Thyroid gland (tissue), 4 donors: ENCODE measurements at regions not wholly inside any gene's neighbourhood (a gene's known extent, or its start where the extent isn't known, plus 50 kb on each side); places are given as distances from the start of the nearest gene placed in this dataset.

Experiments
- DNase-seq, 2 donors: peaks; one replicate each; pipeline ENCODE4 v3.0.0-alpha.2; 2019
- H3K27ac ChIP-seq, 3 donors: fragments of 200-600 bp; sonication (generic); 1 replicate in 2 of 3; 2 replicates in 1 of 3; pipeline ENCODE4 v1.5.1; 2016 to 2019; ENCODE audit warnings: mild to moderate bottlenecking in 1 of 3, moderate library complexity in 1 of 3
- H3K27me3 ChIP-seq: fragments of 200-600 bp; sonication (generic); one replicate; pipeline ENCODE4 v1.5.1; 2019
- H3K36me3 ChIP-seq, 2 donors: fragments of 200-600 bp; sonication (generic); one replicate each; pipeline ENCODE4 v1.5.1; 2016 to 2019
- H3K4me1 ChIP-seq, 2 donors: fragments of 200-600 bp; sonication (generic); one replicate each; pipeline ENCODE4 v1.5.1; 2017 to 2019
- H3K4me3 ChIP-seq, 3 donors: fragments of 200-600 bp; sonication (generic); replicated peaks in 1 of 3; 1 replicate in 2 of 3; 2 replicates in 1 of 3; pipeline ENCODE4 v1.5.1; 2016; ENCODE audit warnings: mild to moderate bottlenecking in 1 of 3
- H3K9me3 ChIP-seq: fragments of 200-600 bp; sonication (generic); one replicate; pipeline ENCODE4 v1.5.1; 2017
- CTCF ChIP-seq, 6 experiments: fragments of 200-600 bp in 3 of 6; fragments of 450-650 bp in 3 of 6; sonication (generic) in 3 of 6; IDR thresholded peaks; one replicate each; pipeline ENCODE4 v1.5.1; 2016 to 2019; ENCODE audit warnings: antibody characterized with exemption in 6 of 6, mild to moderate bottlenecking in 2 of 6, inconsistent platforms in 1 of 6, moderate library complexity in 1 of 6
- POLR2A ChIP-seq, 2 donors: fragments of 450-650 bp; IDR thresholded peaks; one replicate each; pipeline ENCODE4 v1.6.1; 2017; ENCODE audit warnings: antibody characterized with exemption in 2 of 2, mild to moderate bottlenecking in 2 of 2, moderate library complexity in 1 of 2
- WGBS, 2 donors: methylation state at CpG; one replicate each; pipeline ENCODE4 v1.1.5; 2017; 5-methylcytosine and 5-hydroxymethylcytosine counted together
- intact Hi-C: fragments of 100-400 bp; cut with DNase I; formaldehyde crosslinking; loops from one replicate; pipeline ENCODE4 v1.15.1; 2023

- no peaks in the 10 kb centered on the region for H3K9me3 ChIP-seq
- H3K4me3 ChIP-seq: no peak overlapping the region
- no peaks in the 10 kb centered on the region for H3K4me1 ChIP-seq
- no peaks in the 10 kb centered on the region for H3K36me3 ChIP-seq
- no peaks in the 10 kb centered on the region for H3K27me3 ChIP-seq
- intact Hi-C loops: no loop called here
- WGBS, 2 donors: 76 to 83% methylated on average over 2 of the region's 2 CpGs
- no peak for TF ChIP-seq CTCF (IDR thresholded peaks at IDR 0.05)
- no peak for TF ChIP-seq POLR2A (IDR thresholded peaks at IDR 0.05)
- H3K27ac ChIP-seq: no peak overlapping the region
- DNase-seq: no peak
Observed at GRCh38 chr20:10754824-10755223, 81.0 kb upstream of the JAG1 start.

GRCh38 chr20:10758446-10758845 is 84.6 kb upstream of the JAG1 start:
- Histone ChIP-seq H3K4me3 (no peak overlapping the region), H3K4me1 (no peaks in the 10 kb centered on the region), H3K27me3 (no peaks in the 10 kb centered on the region), H3K9me3 (no peaks in the 10 kb centered on the region), H3K27ac (no peak overlapping the region), H3K36me3 (no peaks in the 10 kb centered on the region)
- TF ChIP-seq CTCF (IDR thresholded peaks at IDR 0.05): no peak
- no peak for TF ChIP-seq POLR2A (IDR thresholded peaks at IDR 0.05)
- intact Hi-C loops: no loop called here
- no peak for DNase-seq
- WGBS, 2 donors: 82 to 84% methylated on average over 4 of the region's 4 CpGs

GRCh38 chr20:10761232-10761631 is 87.4 kb upstream of the JAG1 start:
- intact Hi-C loops: no loop called here
- 83 to 88% methylated on average over 8 of the region's 8 CpGs for WGBS, 2 donors
- Histone ChIP-seq H3K9me3 (no peaks in the 10 kb centered on the region), H3K4me1 (no peaks in the 10 kb centered on the region), H3K36me3 (no peaks in the 10 kb centered on the region), H3K27me3 (no peaks in the 10 kb centered on the region), H3K4me3 (no peak overlapping the region), H3K27ac (no peak overlapping the region)
- no peak for TF ChIP-seq POLR2A (IDR thresholded peaks at IDR 0.05)
- no peak for TF ChIP-seq CTCF (IDR thresholded peaks at IDR 0.05)
- DNase-seq: no peak

- DNase-seq: no peak
- WGBS, 2 donors: 88% methylated on average over 8 of the region's 8 CpGs
- no peaks in the 10 kb centered on the region for H3K9me3 ChIP-seq
- no peak overlapping the region for H3K4me3 ChIP-seq
- no peaks in the 10 kb centered on the region for H3K36me3 ChIP-seq
- no peaks in the 10 kb centered on the region for H3K4me1 ChIP-seq
- H3K27me3 ChIP-seq: no peaks in the 10 kb centered on the region
- no peak overlapping the region for H3K27ac ChIP-seq
- TF ChIP-seq POLR2A (IDR thresholded peaks at IDR 0.05) (no peak), CTCF (IDR thresholded peaks at IDR 0.05) (no peak)
- intact Hi-C loops: no loop called here
Observed at GRCh38 chr20:10761786-10762185, 88.0 kb upstream of the JAG1 start.

GRCh38 chr20:10762216-10762615 is 88.4 kb upstream of the JAG1 start:
- H3K4me1 ChIP-seq: no peaks in the 10 kb centered on the region
- intact Hi-C loops: no loop called here
- no peaks in the 10 kb centered on the region for H3K27me3 ChIP-seq
- no peaks in the 10 kb centered on the region for H3K9me3 ChIP-seq
- H3K4me3 ChIP-seq: no peak overlapping the region
- no peaks in the 10 kb centered on the region for H3K36me3 ChIP-seq
- H3K27ac ChIP-seq: no peak overlapping the region
- TF ChIP-seq POLR2A (IDR thresholded peaks at IDR 0.05) (no peak), CTCF (IDR thresholded peaks at IDR 0.05) (no peak)
- no peak for DNase-seq
- WGBS, 2 donors: 66 to 71% methylated on average over 2 of the region's 2 CpGs
